ENCODE measurements at regions not wholly inside any gene's neighbourhood (a gene's known extent, or its start where the extent isn't known, plus 50 kb on each side); places are given as distances from the start of the nearest gene placed in this dataset.

- TF ChIP-seq GATA3 (IDR thresholded peaks at IDR 0.05; ENCODE audit: low read depth, low read length): no peak
- TF ChIP-seq GATA2 (IDR thresholded peaks at IDR 0.05; ENCODE audit: low read depth, low read length): no peak
Measured at GRCh38 chr4:138405934-138406567, 163.9 kb upstream of the SLC7A11 start.

- TF ChIP-seq GATA2 (IDR thresholded peaks at IDR 0.05; ENCODE audit: low read depth, low read length): no peak
- no peak for TF ChIP-seq GATA3 (IDR thresholded peaks at IDR 0.05; ENCODE audit: low read depth, low read length)
Measured at GRCh38 chr4:138405466-138405891, 163.3 kb upstream of the SLC7A11 start.

GRCh38 chr4:138404801-138405200, 162.7 kb upstream of the SLC7A11 start:
- TF ChIP-seq GATA2 (IDR thresholded peaks at IDR 0.05; ENCODE audit: low read depth, low read length) (no peak), GATA3 (IDR thresholded peaks at IDR 0.05; ENCODE audit: low read depth, low read length) (no peak)

- TF ChIP-seq GATA3 (IDR thresholded peaks at IDR 0.05; ENCODE audit: low read depth, low read length) (no peak), GATA2 (IDR thresholded peaks at IDR 0.05; ENCODE audit: low read depth, low read length) (no peak)
Measured at GRCh38 chr4:138404251-138404650, 162.1 kb upstream of the SLC7A11 start.

- TF ChIP-seq GATA3 (IDR thresholded peaks at IDR 0.05; ENCODE audit: low read depth, low read length) (no peak), GATA2 (IDR thresholded peaks at IDR 0.05; ENCODE audit: low read depth, low read length) (no peak)
Measured at GRCh38 chr4:138401334-138401733, 159.2 kb upstream of the SLC7A11 start.

GRCh38 chr4:138400543-138400942, 158.4 kb upstream of the SLC7A11 start:
- TF ChIP-seq GATA2 (IDR thresholded peaks at IDR 0.05; ENCODE audit: low read depth, low read length) (no peak), GATA3 (IDR thresholded peaks at IDR 0.05; ENCODE audit: low read depth, low read length) (no peak)

- no peak for TF ChIP-seq GATA2 (IDR thresholded peaks at IDR 0.05; ENCODE audit: low read depth, low read length)
Measured at GRCh38 chr4:138400066-138400465, 157.9 kb upstream of the SLC7A11 start.

- no peak for TF ChIP-seq GATA2 (IDR thresholded peaks at IDR 0.05; ENCODE audit: low read depth, low read length)
- TF ChIP-seq GATA3 (IDR thresholded peaks at IDR 0.05; ENCODE audit: low read depth, low read length): no peak
Measured at GRCh38 chr4:138399081-138399480, 156.9 kb upstream of the SLC7A11 start.

GRCh38 chr4:138398322-138398721, 156.2 kb upstream of the SLC7A11 start:
- TF ChIP-seq GATA3 (IDR thresholded peaks at IDR 0.05; ENCODE audit: low read depth, low read length): no peak
- no peak for TF ChIP-seq GATA2 (IDR thresholded peaks at IDR 0.05; ENCODE audit: low read depth, low read length)

GRCh38 chr4:138393886-138394610, 151.9 kb upstream of the SLC7A11 start:
- TF ChIP-seq GATA2 (IDR thresholded peaks at IDR 0.05; ENCODE audit: low read depth, low read length) (no peak), GATA3 (IDR thresholded peaks at IDR 0.05; ENCODE audit: low read depth, low read length) (no peak)

GRCh38 chr4:138392751-138393308, 150.7 kb upstream of the SLC7A11 start:
- TF ChIP-seq GATA3 (IDR thresholded peaks at IDR 0.05; ENCODE audit: low read depth, low read length) (no peak), GATA2 (IDR thresholded peaks at IDR 0.05; ENCODE audit: low read depth, low read length) (no peak)

GRCh38 chr4:138389976-138390685, 148.0 kb upstream of the SLC7A11 start:
- no peak for TF ChIP-seq GATA3 (IDR thresholded peaks at IDR 0.05; ENCODE audit: low read depth, low read length)
- no peak for TF ChIP-seq GATA2 (IDR thresholded peaks at IDR 0.05; ENCODE audit: low read depth, low read length)

GRCh38 chr4:138374947-138375346, 132.8 kb upstream of the SLC7A11 start:
- TF ChIP-seq GATA3 (IDR thresholded peaks at IDR 0.05; ENCODE audit: low read depth, low read length): no peak
- no peak for TF ChIP-seq GATA2 (IDR thresholded peaks at IDR 0.05; ENCODE audit: low read depth, low read length)

GRCh38 chr4:138367942-138368341, 125.8 kb upstream of the SLC7A11 start:
- TF ChIP-seq GATA2 (IDR thresholded peaks at IDR 0.05; ENCODE audit: low read depth, low read length): no peak
- no peak for TF ChIP-seq GATA3 (IDR thresholded peaks at IDR 0.05; ENCODE audit: low read depth, low read length)

All from SH-SY5Y (cell line).